RWPE2 (cell line): ENCODE measurements at regions not wholly inside any gene's neighbourhood (a gene's known extent, or its start where the extent isn't known, plus 50 kb on each side); places are given as distances from the start of the nearest gene placed in this dataset.

Source experiments
- ATAC-seq: fragments of 200-7000 bp; cut with Tn5 transposase; 3 replicates; pipeline ENCODE4 v1.9.1; 2021; ENCODE audit warnings: low read depth
- DNase-seq: peaks from one replicate; pipeline ENCODE4 v3.0.0-alpha.2; 2020; ENCODE audit warnings: low spot score
- H3K27ac ChIP-seq: fragments of 450-650 bp; 2 replicates; pipeline ENCODE4 v1.5.1; 2017; ENCODE audit warnings: mild to moderate bottlenecking; ENCODE audit not compliant: poor library complexity, severe bottlenecking
- H3K27me3 ChIP-seq: fragments of 250-450 bp; sonication (Bioruptor Pico); 2 replicates; pipeline ENCODE4 v1.5.1; 2021; ENCODE audit warnings: mild to moderate bottlenecking, moderate library complexity; ENCODE audit not compliant: insufficient read depth, poor library complexity, severe bottlenecking
- H3K36me3 ChIP-seq: fragments of 250-450 bp; sonication (Bioruptor Pico); 2 replicates; pipeline ENCODE4 v1.5.1; 2020; ENCODE audit warnings: low read depth, mild to moderate bottlenecking, moderate library complexity
- H3K4me1 ChIP-seq: fragments of 250-450 bp; sonication (Bioruptor Pico); 2 replicates; pipeline ENCODE4 v1.5.1; 2021; ENCODE audit warnings: mild to moderate bottlenecking, moderate library complexity; ENCODE audit not compliant: insufficient read depth, poor library complexity, severe bottlenecking
- H3K4me3 ChIP-seq: fragments of 250-450 bp; sonication (Bioruptor Pico); 2 replicates; pipeline ENCODE4 v1.5.1; 2021; ENCODE audit warnings: mild to moderate bottlenecking, moderate library complexity; ENCODE audit not compliant: severe bottlenecking
- H3K9me3 ChIP-seq: fragments of 250-450 bp; sonication (Bioruptor Pico); 2 replicates; pipeline ENCODE4 v1.5.1; 2021; ENCODE audit warnings: mild to moderate bottlenecking, moderate library complexity; ENCODE audit not compliant: severe bottlenecking
- TF ChIP-seq, protein P1 (sequence below): fragments of 450-650 bp; IDR thresholded peaks from one replicate; pipeline ENCODE4 v1.5.1; 2017; ENCODE audit warnings: mild to moderate bottlenecking, moderate library complexity; ENCODE audit not compliant: poor library complexity, severe bottlenecking

- H3K4me3 ChIP-seq: no peak overlapping the region
- no peak overlapping the region for H3K27ac ChIP-seq
- TF ChIP-seq, protein P1, sequence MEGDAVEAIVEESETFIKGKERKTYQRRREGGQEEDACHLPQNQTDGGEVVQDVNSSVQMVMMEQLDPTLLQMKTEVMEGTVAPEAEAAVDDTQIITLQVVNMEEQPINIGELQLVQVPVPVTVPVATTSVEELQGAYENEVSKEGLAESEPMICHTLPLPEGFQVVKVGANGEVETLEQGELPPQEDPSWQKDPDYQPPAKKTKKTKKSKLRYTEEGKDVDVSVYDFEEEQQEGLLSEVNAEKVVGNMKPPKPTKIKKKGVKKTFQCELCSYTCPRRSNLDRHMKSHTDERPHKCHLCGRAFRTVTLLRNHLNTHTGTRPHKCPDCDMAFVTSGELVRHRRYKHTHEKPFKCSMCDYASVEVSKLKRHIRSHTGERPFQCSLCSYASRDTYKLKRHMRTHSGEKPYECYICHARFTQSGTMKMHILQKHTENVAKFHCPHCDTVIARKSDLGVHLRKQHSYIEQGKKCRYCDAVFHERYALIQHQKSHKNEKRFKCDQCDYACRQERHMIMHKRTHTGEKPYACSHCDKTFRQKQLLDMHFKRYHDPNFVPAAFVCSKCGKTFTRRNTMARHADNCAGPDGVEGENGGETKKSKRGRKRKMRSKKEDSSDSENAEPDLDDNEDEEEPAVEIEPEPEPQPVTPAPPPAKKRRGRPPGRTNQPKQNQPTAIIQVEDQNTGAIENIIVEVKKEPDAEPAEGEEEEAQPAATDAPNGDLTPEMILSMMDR: no peak
- H3K27me3 ChIP-seq: no peaks in the 10 kb centered on the region
- H3K36me3 ChIP-seq: no peaks in the 10 kb centered on the region
- no peaks in the 10 kb centered on the region for H3K9me3 ChIP-seq
- DNase-seq (no peak), ATAC-seq (no peak)
- no peaks in the 10 kb centered on the region for H3K4me1 ChIP-seq
These were observed 1209.6 kb downstream of the ZPLD1 start for GRCh38 chr3:103644450-103644849.

DNA sequence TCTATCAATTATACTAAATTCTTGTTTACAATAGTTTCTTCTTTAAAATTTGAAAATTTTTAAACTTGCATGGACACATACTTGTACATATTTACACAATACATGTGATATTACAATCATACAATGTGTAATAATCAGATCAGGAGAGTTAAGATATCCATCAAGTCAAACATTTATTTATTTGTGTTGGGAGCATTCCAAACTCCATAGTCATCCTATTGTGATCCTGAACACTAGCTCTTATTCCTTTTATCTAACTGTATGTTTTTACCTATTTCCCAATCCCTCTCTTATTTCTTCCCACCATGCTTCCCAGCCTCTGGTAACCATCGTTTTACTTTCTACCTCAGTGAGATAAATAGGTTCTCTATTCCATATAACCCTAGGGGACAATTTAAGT is 1219.2 kb downstream of the ZPLD1 start:
- Histone ChIP-seq H3K9me3 (no peaks in the 10 kb centered on the region), H3K27ac (no peak overlapping the region), H3K4me1 (no peaks in the 10 kb centered on the region), H3K27me3 (peaks cover 2% of the 10 kb centered on the region), H3K36me3 (no peaks in the 10 kb centered on the region), H3K4me3 (no peak overlapping the region)
- TF ChIP-seq, protein P1: no peak
- ATAC-seq: no peak; the same call in 2 of the 3 replicates
- DNase-seq: no peak

DNA sequence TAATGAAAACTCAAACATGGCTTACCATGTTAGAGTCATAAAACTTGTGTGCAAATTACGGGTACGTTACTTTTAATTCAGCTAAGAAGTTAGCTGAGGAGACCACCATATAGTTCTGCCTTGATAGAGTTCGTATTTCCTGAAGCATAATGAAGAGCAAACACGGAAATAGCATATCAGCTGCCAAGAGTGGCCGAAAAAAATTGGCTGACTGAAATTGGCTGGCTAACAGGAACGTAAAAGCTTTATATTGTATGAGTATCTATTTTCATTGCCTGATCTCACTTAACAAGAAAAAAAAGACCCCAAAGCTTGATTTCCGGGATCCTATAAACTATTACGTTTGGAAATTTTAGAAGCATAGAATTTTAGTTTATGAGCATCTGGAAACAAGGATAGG is 1222.9 kb downstream of the ZPLD1 start:
- no peak overlapping the region for H3K27ac ChIP-seq
- no peaks in the 10 kb centered on the region for H3K4me1 ChIP-seq
- TF ChIP-seq, protein P1: no peak
- H3K27me3 ChIP-seq: peaks cover 2% of the 10 kb centered on the region
- no peaks in the 10 kb centered on the region for H3K36me3 ChIP-seq
- DNase-seq: no peak
- no peaks in the 10 kb centered on the region for H3K9me3 ChIP-seq
- H3K4me3 ChIP-seq: no peak overlapping the region
- no peak for ATAC-seq

GRCh38 chr3:103660810-103661209 is 1226.0 kb downstream of the ZPLD1 start:
- no peak overlapping the region for H3K27ac ChIP-seq
- DNase-seq: no peak
- no peaks in the 10 kb centered on the region for H3K9me3 ChIP-seq
- H3K27me3 ChIP-seq: peaks cover 2% of the 10 kb centered on the region
- H3K36me3 ChIP-seq: no peaks in the 10 kb centered on the region
- TF ChIP-seq, protein P1: no peak
- H3K4me1 ChIP-seq: no peaks in the 10 kb centered on the region
- ATAC-seq: no peak
- no peak overlapping the region for H3K4me3 ChIP-seq

DNA sequence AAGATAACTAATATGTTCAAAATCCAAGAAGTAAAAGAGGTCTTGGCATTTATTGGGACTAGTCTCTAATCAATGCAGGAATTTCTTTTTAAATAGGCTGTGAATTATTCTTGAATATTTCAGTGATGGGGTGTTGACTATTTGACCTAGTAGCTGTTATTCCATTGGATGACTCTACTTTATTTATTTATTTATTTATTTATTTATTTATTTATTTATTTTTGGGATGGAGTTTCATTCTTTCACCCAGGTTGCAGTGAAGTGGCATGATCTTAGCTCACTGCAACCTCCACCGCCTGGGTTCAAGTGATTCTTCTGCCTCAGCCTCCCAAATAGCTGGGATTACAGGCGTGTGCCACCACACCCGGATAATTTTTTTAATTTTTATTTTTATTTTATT is 1227.8 kb downstream of the ZPLD1 start:
- no peaks in the 10 kb centered on the region for H3K4me1 ChIP-seq
- TF ChIP-seq, protein P1: no peak
- no peak overlapping the region for H3K4me3 ChIP-seq
- DNase-seq: no peak
- no peak overlapping the region for H3K27ac ChIP-seq
- no peak for ATAC-seq
- H3K27me3 ChIP-seq: peaks cover 2% of the 10 kb centered on the region
- H3K9me3 ChIP-seq: no peaks in the 10 kb centered on the region
- H3K36me3 ChIP-seq: no peaks in the 10 kb centered on the region
